HPDE6-E6E7 (cell line): ENCODE measurements at regions not wholly inside any gene's neighbourhood (a gene's known extent, or its start where the extent isn't known, plus 50 kb on each side); places are given as distances from the start of the nearest gene placed in this dataset.
A peak's percentile ranks its signal among the peaks of the same experiment; 100 is the strongest.

Experiments used
- DNase-seq: peaks from one replicate; pipeline ENCODE4 v3.0.0; 2011; ENCODE audit warnings: missing footprints; ENCODE audit errors: extremely low spot score

DNA sequence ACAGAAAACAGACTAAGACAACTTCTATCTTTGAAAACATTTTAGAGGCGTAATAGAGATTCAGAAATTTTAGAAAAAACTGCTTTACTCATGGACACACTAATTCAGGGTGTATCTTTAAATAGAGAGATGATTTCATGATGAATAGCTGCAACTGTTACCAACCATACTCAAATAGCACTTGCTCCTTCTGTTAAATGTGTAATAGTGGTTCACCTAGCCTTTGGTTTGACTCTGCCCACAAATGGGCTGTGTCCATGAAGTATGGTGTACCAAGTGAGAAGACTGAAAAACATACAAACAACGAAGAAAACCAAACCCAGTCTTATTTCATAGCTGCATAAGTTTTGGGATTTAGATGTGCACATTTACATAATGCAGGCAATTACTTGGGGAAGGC is 610.6 kb downstream of the PLCL1 start:
- DNase-seq, result no peak

GRCh38 chr2:198411936-198412335 is 607.5 kb downstream of the PLCL1 start:
- no peak for DNase-seq

DNA sequence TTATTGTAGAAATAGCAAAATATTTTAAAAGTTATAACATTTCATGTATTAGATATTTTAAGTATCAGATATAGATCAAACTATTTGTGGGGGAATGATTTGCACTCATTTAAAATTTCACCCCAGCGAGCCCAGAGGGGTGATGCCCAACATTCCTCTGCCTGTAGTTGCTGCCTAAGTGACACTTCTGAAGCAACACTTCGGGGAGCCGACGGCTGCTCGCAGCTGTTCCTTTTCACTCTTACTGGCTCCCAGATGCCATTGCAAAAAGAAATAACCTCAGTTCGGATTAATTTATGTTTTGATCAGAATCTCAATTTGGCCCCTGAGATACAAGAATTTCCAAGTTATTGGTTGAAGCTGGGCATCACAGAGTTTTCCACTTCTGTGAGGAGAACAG is 603.8 kb downstream of the PLCL1 start:
- DNase-seq, result no peak

GRCh38 chr2:198405311-198405710 is 600.9 kb downstream of the PLCL1 start:
- no peak for DNase-seq

- DNase-seq, result no peak
Measured at GRCh38 chr2:198401644-198402043, 597.3 kb downstream of the PLCL1 start.

- no peak for DNase-seq
Measured at GRCh38 chr2:198400999-198401398, 596.6 kb downstream of the PLCL1 start.

- DNase-seq, result no peak
Measured at GRCh38 chr2:198394208-198394607, 589.8 kb downstream of the PLCL1 start.

DNA sequence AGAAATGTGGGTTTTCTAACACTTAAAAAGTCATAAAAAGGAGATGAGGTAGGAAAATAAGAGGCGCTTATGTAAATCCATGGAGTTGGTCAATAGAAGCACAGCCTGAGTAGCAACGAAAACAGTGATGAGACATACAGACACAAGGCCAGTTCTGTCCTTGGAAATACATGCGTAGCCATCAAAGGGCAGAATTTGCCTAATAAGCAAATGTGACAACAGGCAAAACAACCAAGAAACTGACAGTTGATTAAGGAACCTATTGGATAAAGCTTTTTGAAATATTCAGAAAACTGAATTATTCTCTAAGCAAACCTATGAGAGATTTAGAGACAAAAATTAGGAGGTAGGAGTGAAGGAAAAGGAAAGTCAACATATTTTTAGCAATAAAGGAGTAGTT is 586.3 kb downstream of the PLCL1 start:
- DNase-seq, result no peak

- no peak for DNase-seq
Measured at GRCh38 chr2:198387677-198388076, 583.3 kb downstream of the PLCL1 start.

- no peak for DNase-seq
Measured at GRCh38 chr2:198385856-198386255, 581.5 kb downstream of the PLCL1 start.

GRCh38 chr2:198385326-198385725 is 580.9 kb downstream of the PLCL1 start:
- no peak for DNase-seq

GRCh38 chr2:198383392-198383791 is 579.0 kb downstream of the PLCL1 start:
- no peak for DNase-seq

DNA sequence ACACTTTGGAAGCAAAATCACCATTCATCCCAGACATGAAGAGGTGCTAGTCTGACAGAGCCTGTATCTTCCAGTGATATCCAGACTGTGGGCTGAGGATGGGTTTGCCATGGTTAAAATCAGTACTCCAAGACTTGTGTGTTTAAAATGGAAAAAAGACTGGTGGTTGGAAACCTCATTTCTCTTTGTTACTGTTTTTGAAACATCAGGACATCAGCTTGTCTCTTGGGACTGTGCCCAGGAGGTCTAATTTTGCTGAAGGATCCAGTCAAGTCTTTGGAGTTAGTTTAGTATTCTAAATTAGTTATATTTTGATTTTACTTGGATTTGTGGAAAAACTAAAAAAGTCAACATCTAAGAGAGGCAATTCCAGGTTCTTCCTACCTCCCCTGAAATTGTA is 578.4 kb downstream of the PLCL1 start:
- DNase-seq, result no peak

DNA sequence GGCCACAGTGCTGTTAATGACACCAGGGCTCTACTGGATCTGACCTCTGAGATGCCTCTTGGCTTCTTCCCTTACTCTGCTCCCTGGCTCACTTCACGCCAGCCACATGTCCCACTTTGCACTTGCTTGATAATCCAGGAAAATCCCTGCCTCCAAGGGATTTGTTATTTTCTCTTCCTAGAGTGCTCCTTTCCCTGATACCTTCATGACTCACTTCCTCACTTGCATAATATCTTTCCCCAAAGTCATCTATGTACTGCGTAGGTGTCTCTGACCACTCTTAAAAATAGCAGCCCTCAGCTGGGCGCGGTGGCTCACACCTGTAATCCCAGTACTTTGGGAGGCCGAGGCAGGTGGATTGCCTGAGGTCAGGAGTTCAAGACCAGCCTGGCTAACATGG is 572.3 kb downstream of the PLCL1 start:
- DNase-seq, result no peak

- DNase-seq, result no peak
Measured at GRCh38 chr2:198375083-198375410, 570.7 kb downstream of the PLCL1 start.

DNA sequence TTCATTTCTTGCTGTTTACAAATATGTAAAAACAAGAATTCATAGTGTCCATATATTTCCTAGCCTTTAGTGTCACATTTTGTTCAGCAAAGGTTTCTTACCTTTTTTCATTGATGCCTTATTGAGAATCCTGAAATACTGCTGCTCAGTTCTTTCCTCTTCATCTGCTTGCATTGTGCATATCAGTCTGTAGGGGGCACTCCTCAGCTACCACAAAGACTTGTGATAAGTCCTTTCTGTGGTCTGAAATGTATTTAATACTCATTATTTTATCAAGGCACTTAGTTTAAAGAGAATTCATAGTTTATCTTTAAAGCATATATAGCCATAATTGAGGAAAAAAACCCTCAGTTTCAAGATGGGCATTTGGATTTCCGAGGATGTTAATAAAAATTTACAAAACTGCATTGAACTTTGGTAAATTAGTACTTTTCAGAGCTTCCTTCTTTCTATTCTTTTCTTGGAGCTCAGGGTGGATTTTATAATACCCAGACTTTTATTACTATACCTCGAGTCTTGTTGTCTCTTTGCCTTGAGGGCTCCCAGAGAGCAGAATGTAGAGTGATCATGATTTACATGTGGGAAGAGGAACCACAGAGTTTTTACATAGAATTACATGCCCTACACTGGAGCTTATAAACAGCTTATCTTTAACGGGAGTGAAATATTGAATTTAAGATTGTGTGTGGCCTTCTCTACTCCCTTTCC is 570.1 kb downstream of the PLCL1 start:
- peak; percentile 15 for DNase-seq

DNA sequence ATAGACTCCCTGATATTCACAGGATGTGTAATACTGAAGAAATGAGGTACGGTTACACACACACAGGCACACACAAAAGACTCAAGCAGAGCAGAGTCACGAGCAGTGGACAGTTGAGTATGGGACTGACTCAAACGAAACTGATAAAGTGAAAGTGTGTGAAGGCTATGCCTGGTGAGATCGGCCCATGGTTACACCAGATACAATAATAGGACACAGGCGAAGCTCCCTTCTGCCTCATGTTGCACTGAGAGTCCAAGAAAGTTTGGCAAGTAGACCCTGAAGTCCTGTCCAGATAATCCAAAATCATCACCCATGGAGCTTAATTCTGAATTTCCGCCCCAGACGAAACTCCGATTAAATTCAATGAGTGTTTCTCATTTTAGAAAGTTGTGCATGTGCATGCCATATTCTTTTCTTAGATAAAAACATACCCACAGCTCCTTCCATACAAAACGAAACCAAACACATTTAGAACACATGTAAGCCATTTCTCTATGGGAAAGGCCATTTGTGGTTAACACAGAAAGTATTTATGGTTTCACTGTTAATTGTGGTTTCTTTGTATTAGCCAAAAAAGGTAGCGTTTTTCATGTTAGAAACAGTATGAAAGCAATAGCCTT is 567.6 kb downstream of the PLCL1 start:
- DNase-seq, result no peak

GRCh38 chr2:198371329-198371728 is 566.9 kb downstream of the PLCL1 start:
- no peak for DNase-seq

- no peak for DNase-seq
Measured at GRCh38 chr2:198368089-198368488, 563.7 kb downstream of the PLCL1 start.

- no peak for DNase-seq
Measured at GRCh38 chr2:198362740-198363139, 558.3 kb downstream of the PLCL1 start.

- no peak for DNase-seq
Measured at GRCh38 chr2:198359308-198359707, 554.9 kb downstream of the PLCL1 start.

DNA sequence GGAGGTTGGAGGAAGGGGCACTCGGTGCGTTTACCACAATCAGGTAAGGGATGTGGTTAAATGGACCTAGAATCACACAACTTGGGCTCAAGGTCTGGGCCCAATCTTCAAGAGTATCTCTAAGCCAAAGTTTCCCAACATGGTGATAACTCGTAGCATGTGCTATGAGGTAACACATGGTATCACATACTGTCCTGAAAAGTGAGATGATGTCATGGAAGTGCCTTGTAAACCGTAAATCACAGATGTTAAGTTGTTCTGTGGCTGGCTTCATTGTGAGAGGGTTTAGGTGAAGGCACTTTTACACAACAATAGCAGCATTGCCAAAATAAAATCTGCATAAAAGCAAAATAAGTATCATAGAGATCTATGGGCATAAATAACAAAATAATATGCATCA is 551.8 kb downstream of the PLCL1 start:
- no peak for DNase-seq

- DNase-seq, result no peak
Measured at GRCh38 chr2:198351647-198352046, 547.3 kb downstream of the PLCL1 start.

GRCh38 chr2:198347946-198348345 is 543.6 kb downstream of the PLCL1 start:
- no peak for DNase-seq
